Naive thymus-derived CD4-positive, alpha-beta T cell (primary cell): ENCODE measurements at regions not wholly inside any gene's neighbourhood (a gene's known extent, or its start where the extent isn't known, plus 50 kb on each side); places are given as distances from the start of the nearest gene placed in this dataset.
"Not testable (repeated sequence)": the region's sequence is repeated elsewhere in the genome, so short reads cannot be mapped to it uniquely, and the experiment has no call there.

ENCODE experiments used
- ATAC-seq: fragments of 150-1000 bp; cut with Tn5 transposase; 2 replicates; pipeline ENCODE4 v1.10.0; 2021; ENCODE audit warnings: mild to moderate bottlenecking, moderate library complexity
- CTCF ChIA-PET: fragments of 350-600 bp; sonication (Branson Sonifier 250); formaldehyde crosslinking; loops from one replicate; lab custom pipeline; 2021; ENCODE audit warnings: antibody characterized with exemption; lab: Charles Lee
- POLR2A ChIA-PET: fragments of 350-600 bp; sonication (Branson Sonifier 250); formaldehyde crosslinking; loops from one replicate; lab custom pipeline; 2021; ENCODE audit warnings: antibody characterized with exemption, inconsistent platforms; lab: Charles Lee
- DNase-seq, 9 donors: peaks; one replicate each; pipeline versions ENCODE4 v3.0.0 to v3.0.0-alpha.2; 2020 to 2022; ENCODE audit warnings: mixed read lengths in 1 of 9
- H3K27ac ChIP-seq: one replicate; pipeline ENCODE4 v1.7.0; 2013; ENCODE audit warnings: mild to moderate bottlenecking, low read depth, low read length, moderate library complexity
- H3K27me3 ChIP-seq, 2 donors: one replicate each; pipeline ENCODE4 v1.7.0; 2013; ENCODE audit warnings: low read length in 2 of 2, mild to moderate bottlenecking in 2 of 2, moderate library complexity in 2 of 2; ENCODE audit not compliant: control insufficient read depth in 2 of 2, insufficient read depth in 2 of 2
- H3K36me3 ChIP-seq, 3 experiments: 1 replicate in 2 of 3; 2 replicates in 1 of 3; pipeline ENCODE4 v1.7.0; 2013; ENCODE audit warnings: low read length in 3 of 3, mild to moderate bottlenecking in 3 of 3, moderate library complexity in 1 of 3; ENCODE audit not compliant: insufficient read depth in 3 of 3, control insufficient read depth in 2 of 3
- H3K4me1 ChIP-seq, 2 donors: one replicate each; pipeline ENCODE4 v1.7.0; 2013; ENCODE audit warnings: low read length in 2 of 2, mild to moderate bottlenecking in 2 of 2, moderate library complexity in 1 of 2; ENCODE audit not compliant: control insufficient read depth in 2 of 2, insufficient read depth in 2 of 2
- H3K4me3 ChIP-seq: 2 replicates; pipeline ENCODE4 v1.7.0; 2013; ENCODE audit warnings: mild to moderate bottlenecking, low read length
- H3K9me3 ChIP-seq, 3 experiments: 1 replicate in 2 of 3; 2 replicates in 1 of 3; pipeline ENCODE4 v1.7.0; 2013; ENCODE audit warnings: low read length in 3 of 3; ENCODE audit not compliant: control insufficient read depth in 2 of 3
- H3K27ac Mint-ChIP-seq, 9 donors: one replicate each; pipeline ENCODE4 v1.8.0; 2020 to 2022; ENCODE audit warnings: mixed read lengths in 9 of 9, mild to moderate bottlenecking in 8 of 9, moderate library complexity in 5 of 9, inconsistent platforms in 2 of 9
- H3K27me3 Mint-ChIP-seq, 5 donors: one replicate each; pipeline ENCODE4 v1.8.0; 2021 to 2022; ENCODE audit warnings: mixed read lengths in 5 of 5, mild to moderate bottlenecking in 1 of 5
- H3K36me3 Mint-ChIP-seq, 5 donors: one replicate each; pipeline ENCODE4 v1.8.0; 2020 to 2022; ENCODE audit warnings: mixed read lengths in 5 of 5, mild to moderate bottlenecking in 3 of 5, inconsistent platforms in 1 of 5
- H3K4me1 Mint-ChIP-seq, 7 donors: one replicate each; pipeline ENCODE4 v1.8.0; 2020 to 2022; ENCODE audit warnings: mixed read lengths in 7 of 7, mild to moderate bottlenecking in 3 of 7, inconsistent platforms in 1 of 7
- H3K4me3 Mint-ChIP-seq, 10 donors: one replicate each; pipeline ENCODE4 v1.8.0; 2020 to 2022; ENCODE audit warnings: mild to moderate bottlenecking in 10 of 10, mixed read lengths in 10 of 10, moderate library complexity in 6 of 10, inconsistent platforms in 2 of 10
- H3K9me3 Mint-ChIP-seq, 11 donors: one replicate each; pipeline ENCODE4 v1.8.0; 2020 to 2022; ENCODE audit warnings: mixed read lengths in 11 of 11, mild to moderate bottlenecking in 4 of 11, inconsistent platforms in 1 of 11, moderate library complexity in 1 of 11
- intact Hi-C, 2 donors: fragments of 100-400 bp; cut with micrococcal nuclease; formaldehyde crosslinking; loops; one replicate each; pipeline ENCODE4 v1.15.1; 2023

GRCh38 chr22:22728382-22728781, 84.0 kb downstream of the GGTLC2 start:
- CTCF ChIA-PET, result interaction anchor here (0.6 kb wide), 1 partner anchor 80 kb away, joined by 3 read pairs; no protein-coding TSS in a partner anchor

GRCh38 chr22:22730655-22731373, 86.4 kb downstream of the GGTLC2 start:
- no peak overlapping the region for H3K4me3 Mint-ChIP-seq
- Histone ChIP-seq H3K27ac (no peak overlapping the region), H3K4me1 (peaks cover 0 to 43% of the 10 kb centered on the region in 2 donors), H3K36me3 (no peaks in the 10 kb centered on the region), H3K4me3 (no peak overlapping the region), H3K27me3 (no peaks in the 10 kb centered on the region), H3K9me3 (no peaks in the 10 kb centered on the region)
- DNase-seq (no peak), ATAC-seq (peak; percentile 18)
- H3K27me3 Mint-ChIP-seq, result peaks cover 0 to 7% (median 6%) of the 10 kb centered on the region in 5 donors
- CTCF ChIA-PET, result interaction anchor here (0.8 kb wide), 1 partner anchor 40 kb away, joined by 3 read pairs; no protein-coding TSS in a partner anchor
- peaks cover 0 to 10% (median 0%) of the 10 kb centered on the region in 7 donors for H3K4me1 Mint-ChIP-seq
- no peak overlapping the region for H3K27ac Mint-ChIP-seq
- no peaks in the 10 kb centered on the region for H3K9me3 Mint-ChIP-seq
- H3K36me3 Mint-ChIP-seq, result no peaks in the 10 kb centered on the region
- intact Hi-C loops, result no loop called here
- POLR2A ChIA-PET, result no interaction called here

More at GRCh38 chr22:22728382-22728781, 84.0 kb downstream of the GGTLC2 start:
- Histone ChIP-seq H3K27ac (no peak overlapping the region), H3K36me3 (no peaks in the 10 kb centered on the region), H3K4me1 (peaks cover 0 to 25% of the 10 kb centered on the region in 2 donors), H3K27me3 (no peaks in the 10 kb centered on the region), H3K4me3 (no peak overlapping the region), H3K9me3 (no peaks in the 10 kb centered on the region)
- H3K27me3 Mint-ChIP-seq, result peaks cover 0 to 10% (median 6%) of the 10 kb centered on the region in 5 donors
- no peak overlapping the region for H3K27ac Mint-ChIP-seq
- ATAC-seq, result no peak
- H3K9me3 Mint-ChIP-seq, result no peaks in the 10 kb centered on the region
- no peak for DNase-seq
- H3K4me3 Mint-ChIP-seq, result no peak overlapping the region
- H3K36me3 Mint-ChIP-seq, result no peaks in the 10 kb centered on the region
- POLR2A ChIA-PET, result no interaction called here
- intact Hi-C loops, result no loop called here
- peaks cover 0 to 10% (median 0%) of the 10 kb centered on the region in 7 donors for H3K4me1 Mint-ChIP-seq

- peaks cover 0 to 13% (median 0%) of the 10 kb centered on the region in 7 donors for H3K4me1 Mint-ChIP-seq
- no peaks in the 10 kb centered on the region for H3K9me3 Mint-ChIP-seq
- intact Hi-C loops, result no loop called here
- H3K36me3 ChIP-seq, result no peaks in the 10 kb centered on the region
- no peaks in the 10 kb centered on the region for H3K36me3 Mint-ChIP-seq
- no peak overlapping the region for H3K27ac ChIP-seq
- H3K4me1 ChIP-seq, result peaks cover 0 to 47% of the 10 kb centered on the region in 2 donors
- H3K4me3 ChIP-seq, result no peak overlapping the region
- H3K4me3 Mint-ChIP-seq, result no peak overlapping the region
- POLR2A ChIA-PET, result no interaction called here
- peaks cover 0 to 11% (median 6%) of the 10 kb centered on the region in 5 donors for H3K27me3 Mint-ChIP-seq
- H3K9me3 ChIP-seq, result no peaks in the 10 kb centered on the region
- peak overlapping the region in 1 of 9 donors; percentile 38 for H3K27ac Mint-ChIP-seq
- no peaks in the 10 kb centered on the region for H3K27me3 ChIP-seq
- CTCF ChIA-PET, result no interaction called here
- DNase-seq, result no peak
- no peak for ATAC-seq
Observed at GRCh38 chr22:22731374-22731676, 86.9 kb downstream of the GGTLC2 start.

- H3K27me3 Mint-ChIP-seq, result peaks cover 6 to 19% (median 7%) of the 10 kb centered on the region in 5 donors
- H3K36me3 Mint-ChIP-seq, intact Hi-C loops, POLR2A ChIA-PET, H3K4me3 ChIP-seq, H3K27ac ChIP-seq, H3K27ac Mint-ChIP-seq, H3K9me3 Mint-ChIP-seq, DNase-seq, ATAC-seq, H3K36me3 ChIP-seq, CTCF ChIA-PET, H3K27me3 ChIP-seq, H3K9me3 ChIP-seq: not testable (repeated sequence)
- peak overlapping the region in 1 of 10 donors; percentile 11 for H3K4me3 Mint-ChIP-seq
- H3K4me1 Mint-ChIP-seq, result peaks cover 0 to 15% (median 0%) of the 10 kb centered on the region in 7 donors
- peaks cover 0 to 58% of the 10 kb centered on the region in 2 donors for H3K4me1 ChIP-seq
Observed at GRCh38 chr22:22733006-22733405, 88.6 kb downstream of the GGTLC2 start.

GRCh38 chr22:22733881-22734373, 89.5 kb downstream of the GGTLC2 start:
- intact Hi-C loops, result no loop called here
- Mint-ChIP-seq H3K36me3 (no peaks in the 10 kb centered on the region), H3K27ac (no peak overlapping the region), H3K9me3 (no peaks in the 10 kb centered on the region), H3K4me1 (peaks cover 0 to 15% (median 0%) of the 10 kb centered on the region in 7 donors), H3K4me3 (no peak overlapping the region), H3K27me3 (peaks cover 6 to 19% (median 7%) of the 10 kb centered on the region in 5 donors)
- Histone ChIP-seq H3K4me3 (no peak overlapping the region), H3K36me3 (no peaks in the 10 kb centered on the region), H3K27ac (no peak overlapping the region), H3K4me1 (peaks cover 0 to 63% of the 10 kb centered on the region in 2 donors), H3K27me3 (no peaks in the 10 kb centered on the region), H3K9me3 (no peaks in the 10 kb centered on the region)
- ChIA-PET CTCF (no interaction called here), POLR2A (no interaction called here)
- no peak for DNase-seq
- ATAC-seq, result no peak

GRCh38 chr22:22734395-22735272, 90.2 kb downstream of the GGTLC2 start:
- ATAC-seq, DNase-seq, H3K27ac Mint-ChIP-seq, POLR2A ChIA-PET, H3K9me3 ChIP-seq, H3K36me3 ChIP-seq, H3K36me3 Mint-ChIP-seq, H3K27me3 ChIP-seq, intact Hi-C loops, CTCF ChIA-PET, H3K27ac ChIP-seq, H3K9me3 Mint-ChIP-seq, H3K4me3 ChIP-seq: not testable (repeated sequence)
- Mint-ChIP-seq H3K4me3 (peak overlapping the region in 1 of 10 donors; percentile 21), H3K27me3 (peaks cover 7 to 18% (median 10%) of the 10 kb centered on the region in 5 donors), H3K4me1 (peaks cover 0 to 15% (median 0%) of the 10 kb centered on the region in 7 donors)
- peaks cover 0 to 57% of the 10 kb centered on the region in 2 donors for H3K4me1 ChIP-seq
